Mesothelial cell of epicardium (in vitro differentiated cells): ENCODE measurements at regions not wholly inside any gene's neighbourhood (a gene's known extent, or its start where the extent isn't known, plus 50 kb on each side); places are given as distances from the start of the nearest gene placed in this dataset.

Experiments
- DNase-seq, 2 experiments: peaks; one replicate each; pipeline ENCODE4 v3.0.0; 2021; ENCODE audit warnings: low spot score in 2 of 2; ENCODE audit not compliant: unreplicated experiment in 2 of 2
- H3K27ac Mint-ChIP-seq: 2 replicates; pipeline ENCODE4 v1.8.0; 2021; ENCODE audit warnings: mixed read lengths
- H3K27me3 Mint-ChIP-seq: 2 replicates; pipeline ENCODE4 v1.8.0; 2021; ENCODE audit warnings: low read depth, mixed read lengths
- H3K36me3 Mint-ChIP-seq: 2 replicates; pipeline ENCODE4 v1.8.0; 2021; ENCODE audit warnings: mixed read lengths
- H3K4me1 Mint-ChIP-seq: 2 replicates; pipeline ENCODE4 v1.8.0; 2021; ENCODE audit warnings: mixed read lengths
- H3K4me3 Mint-ChIP-seq: 2 replicates; pipeline ENCODE4 v1.8.0; 2021; ENCODE audit warnings: mild to moderate bottlenecking, moderate library complexity, mixed read lengths
- H3K9me3 Mint-ChIP-seq: 2 replicates; pipeline ENCODE4 v1.8.0; 2021; ENCODE audit warnings: mixed read lengths
- CTCF ChIP-seq: fragments of 200-600 bp; sonication (generic); IDR thresholded peaks from one replicate; pipeline ENCODE4 v1.5.0; 2021; ENCODE audit warnings: antibody characterized with exemption; ENCODE audit not compliant: unreplicated experiment

GRCh38 chr14:83867566-83868225 lies 1662.2 kb upstream of the FLRT2 start:
- H3K4me3 Mint-ChIP-seq = no peak overlapping the region
- H3K36me3 Mint-ChIP-seq = no peaks in the 10 kb centered on the region
- DNase-seq = peak; percentile 19 to 42
- H3K4me1 Mint-ChIP-seq = peaks cover 41% of the 10 kb centered on the region
- TF ChIP-seq CTCF = no peak
- peak overlapping the region; percentile 84 for H3K27ac Mint-ChIP-seq
- no peaks in the 10 kb centered on the region for H3K27me3 Mint-ChIP-seq
- no peaks in the 10 kb centered on the region for H3K9me3 Mint-ChIP-seq

GRCh38 chr14:83870546-83871270 lies 1659.2 kb upstream of the FLRT2 start:
- DNase-seq = no peak
- Mint-ChIP-seq H3K4me1 (peaks cover 49% of the 10 kb centered on the region), H3K4me3 (no peak overlapping the region), H3K36me3 (no peaks in the 10 kb centered on the region), H3K9me3 (no peaks in the 10 kb centered on the region), H3K27me3 (no peaks in the 10 kb centered on the region), H3K27ac (no peak overlapping the region)
- TF ChIP-seq CTCF = no peak

- H3K4me1 Mint-ChIP-seq = peaks cover 29% of the 10 kb centered on the region
- H3K27me3 Mint-ChIP-seq = no peaks in the 10 kb centered on the region
- no peak for DNase-seq
- no peak overlapping the region for H3K4me3 Mint-ChIP-seq
- H3K27ac Mint-ChIP-seq = peak overlapping the region; percentile 90
- H3K36me3 Mint-ChIP-seq = no peaks in the 10 kb centered on the region
- TF ChIP-seq CTCF = no peak
- H3K9me3 Mint-ChIP-seq = no peaks in the 10 kb centered on the region
These were observed 1656.3 kb upstream of the FLRT2 start for GRCh38 chr14:83873669-83874068.

GRCh38 chr14:83874662-83875061 lies 1655.3 kb upstream of the FLRT2 start:
- no peaks in the 10 kb centered on the region for H3K36me3 Mint-ChIP-seq
- H3K4me1 Mint-ChIP-seq = peaks cover 29% of the 10 kb centered on the region
- H3K27ac Mint-ChIP-seq = peak overlapping the region; percentile 58
- no peaks in the 10 kb centered on the region for H3K27me3 Mint-ChIP-seq
- peaks cover 5% of the 10 kb centered on the region for H3K9me3 Mint-ChIP-seq
- DNase-seq = no peak
- no peak for TF ChIP-seq CTCF
- H3K4me3 Mint-ChIP-seq = no peak overlapping the region

- no peak for TF ChIP-seq CTCF
- no peaks in the 10 kb centered on the region for H3K27me3 Mint-ChIP-seq
- no peak for DNase-seq
- peaks cover 18% of the 10 kb centered on the region for H3K4me1 Mint-ChIP-seq
- H3K4me3 Mint-ChIP-seq = no peak overlapping the region
- H3K36me3 Mint-ChIP-seq = peaks cover 4% of the 10 kb centered on the region
- H3K27ac Mint-ChIP-seq = no peak overlapping the region
- H3K9me3 Mint-ChIP-seq = peaks cover 16% of the 10 kb centered on the region
These were observed 1646.2 kb upstream of the FLRT2 start for GRCh38 chr14:83883732-83884131.
